ENCODE measurements at regions not wholly inside any gene's neighbourhood (a gene's known extent, or its start where the extent isn't known, plus 50 kb on each side); places are given as distances from the start of the nearest gene placed in this dataset.

DNA sequence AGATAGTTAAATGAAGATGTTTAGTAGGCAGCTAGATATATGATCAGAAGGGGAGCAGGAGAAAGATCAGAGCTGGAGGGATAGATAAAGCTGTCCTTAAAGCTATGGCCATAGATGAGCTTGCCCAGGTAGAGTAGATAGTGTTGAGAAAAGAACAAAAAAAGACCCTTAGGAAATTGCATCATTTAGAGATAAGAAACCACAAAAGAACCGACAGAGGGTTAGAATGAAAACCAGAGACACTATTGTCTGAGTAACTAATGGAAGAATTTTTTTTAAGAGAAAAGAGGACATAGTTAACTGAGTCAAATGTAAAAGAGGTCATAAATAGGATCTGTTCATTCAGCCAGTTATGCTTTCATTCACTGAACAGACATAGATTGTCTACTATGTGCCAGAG lies 101.8 kb downstream of the TNFAIP3 start:
- TF ChIP-seq ESRRA (IDR thresholded peaks at IDR 0.05; ENCODE audit: borderline replicate concordance, low read length) (no peak), EP300 (IDR thresholded peaks at IDR 0.05) (no peak), FOXS1 (CRISPR knock-in tag; IDR thresholded peaks at IDR 0.05) (no peak), NPAS2 (CRISPR knock-in tag; IDR thresholded peaks at IDR 0.05; ENCODE audit: borderline replicate concordance) (no peak), MYC (IDR thresholded peaks at IDR 0.05; ENCODE audit: borderline replicate concordance, low read length) (no peak), KDM1A (IDR thresholded peaks at IDR 0.05; ENCODE audit: low read depth) (no peak), POLR2A (IDR thresholded peaks at IDR 0.05; ENCODE audit: low read length) (no peak)
- TF ChIP-seq, protein P1, sequence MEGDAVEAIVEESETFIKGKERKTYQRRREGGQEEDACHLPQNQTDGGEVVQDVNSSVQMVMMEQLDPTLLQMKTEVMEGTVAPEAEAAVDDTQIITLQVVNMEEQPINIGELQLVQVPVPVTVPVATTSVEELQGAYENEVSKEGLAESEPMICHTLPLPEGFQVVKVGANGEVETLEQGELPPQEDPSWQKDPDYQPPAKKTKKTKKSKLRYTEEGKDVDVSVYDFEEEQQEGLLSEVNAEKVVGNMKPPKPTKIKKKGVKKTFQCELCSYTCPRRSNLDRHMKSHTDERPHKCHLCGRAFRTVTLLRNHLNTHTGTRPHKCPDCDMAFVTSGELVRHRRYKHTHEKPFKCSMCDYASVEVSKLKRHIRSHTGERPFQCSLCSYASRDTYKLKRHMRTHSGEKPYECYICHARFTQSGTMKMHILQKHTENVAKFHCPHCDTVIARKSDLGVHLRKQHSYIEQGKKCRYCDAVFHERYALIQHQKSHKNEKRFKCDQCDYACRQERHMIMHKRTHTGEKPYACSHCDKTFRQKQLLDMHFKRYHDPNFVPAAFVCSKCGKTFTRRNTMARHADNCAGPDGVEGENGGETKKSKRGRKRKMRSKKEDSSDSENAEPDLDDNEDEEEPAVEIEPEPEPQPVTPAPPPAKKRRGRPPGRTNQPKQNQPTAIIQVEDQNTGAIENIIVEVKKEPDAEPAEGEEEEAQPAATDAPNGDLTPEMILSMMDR (IDR thresholded peaks at IDR 0.05) = no peak
